ENCODE measurements at regions not wholly inside any gene's neighbourhood (a gene's known extent, or its start where the extent isn't known, plus 50 kb on each side); places are given as distances from the start of the nearest gene placed in this dataset.

DNA sequence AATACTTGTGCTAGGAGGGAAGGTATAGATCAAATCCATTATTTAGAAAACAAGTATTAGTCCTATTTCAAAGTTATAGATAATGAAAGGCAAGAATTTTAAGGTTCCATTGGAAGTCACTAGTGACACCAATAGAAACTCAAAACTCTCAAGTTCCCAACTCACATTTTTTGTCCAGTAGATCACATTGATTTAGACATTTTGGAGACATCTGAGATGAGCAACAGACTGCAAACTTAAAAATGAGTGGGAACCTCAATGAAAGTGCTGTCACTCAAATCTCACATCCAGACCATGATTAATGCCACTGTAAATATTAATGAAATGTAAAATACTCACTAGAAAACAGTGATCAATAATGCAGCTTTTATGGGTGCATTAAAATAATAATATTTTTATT lies 405.0 kb downstream of the ENC1 start:
- DNase-seq (ENCODE audit: insufficient read length), result no peak
- no peak for FAIRE-seq
- TF ChIP-seq POLR2AphosphoS5 (IDR thresholded peaks at IDR 0.05; ENCODE audit: low read depth, low read length) (no peak), TAF1 (IDR thresholded peaks at IDR 0.05; ENCODE audit: borderline replicate concordance, low read depth, low read length) (no peak), POLR2A (IDR thresholded peaks at IDR 0.05; ENCODE audit: low read depth, low read length) (no peak)

DNA sequence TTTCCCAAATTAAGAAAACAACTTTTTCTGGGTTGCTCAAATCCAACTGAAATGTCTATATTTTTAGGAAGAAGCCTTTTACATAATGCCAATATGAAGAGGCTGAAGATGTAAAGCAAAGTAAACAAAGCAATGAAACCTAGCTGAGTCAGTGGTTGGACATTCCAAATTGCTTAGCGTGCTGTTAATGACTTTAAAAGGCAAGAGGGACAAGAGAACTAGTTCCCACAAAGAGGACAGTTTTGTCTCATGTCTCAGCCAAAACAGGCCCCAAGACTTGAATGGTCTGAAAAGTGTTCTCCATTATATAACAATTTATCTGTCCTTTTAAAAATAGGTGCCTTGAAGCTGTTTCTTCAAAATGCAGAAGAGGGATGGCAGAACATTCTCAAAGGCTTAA lies 407.0 kb downstream of the ENC1 start:
- TF ChIP-seq POLR2AphosphoS5 (IDR thresholded peaks at IDR 0.05; ENCODE audit: low read depth, low read length) (no peak), POLR2A (IDR thresholded peaks at IDR 0.05; ENCODE audit: low read depth, low read length) (no peak), TAF1 (IDR thresholded peaks at IDR 0.05; ENCODE audit: borderline replicate concordance, low read depth, low read length) (no peak)
- DNase-seq (ENCODE audit: insufficient read length), result no peak
- FAIRE-seq, result no peak

DNA sequence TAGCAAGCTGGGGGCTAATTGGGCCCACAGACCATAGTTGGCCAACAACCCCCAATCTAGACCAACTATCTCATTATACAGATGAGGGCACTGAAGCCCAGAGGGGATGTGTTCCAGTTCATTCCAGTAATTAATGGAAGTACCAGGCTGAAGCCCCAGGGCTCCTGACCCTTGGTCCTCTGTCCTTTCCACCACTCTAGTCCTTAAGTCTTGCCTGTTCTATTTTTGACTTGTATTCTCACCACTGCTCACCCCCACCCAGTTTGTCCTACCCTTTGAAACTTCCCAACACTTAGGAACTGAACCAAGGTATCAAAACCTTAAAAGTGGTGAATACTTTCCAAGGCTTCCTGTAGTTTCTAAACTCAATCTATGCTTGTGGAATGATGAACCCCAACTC lies 407.4 kb downstream of the ENC1 start:
- DNase-seq (ENCODE audit: insufficient read length) (no peak), FAIRE-seq (no peak)
- TF ChIP-seq POLR2AphosphoS5 (IDR thresholded peaks at IDR 0.05; ENCODE audit: low read depth, low read length) (no peak), POLR2A (IDR thresholded peaks at IDR 0.05; ENCODE audit: low read depth, low read length) (no peak), TAF1 (IDR thresholded peaks at IDR 0.05; ENCODE audit: borderline replicate concordance, low read depth, low read length) (no peak)

DNA sequence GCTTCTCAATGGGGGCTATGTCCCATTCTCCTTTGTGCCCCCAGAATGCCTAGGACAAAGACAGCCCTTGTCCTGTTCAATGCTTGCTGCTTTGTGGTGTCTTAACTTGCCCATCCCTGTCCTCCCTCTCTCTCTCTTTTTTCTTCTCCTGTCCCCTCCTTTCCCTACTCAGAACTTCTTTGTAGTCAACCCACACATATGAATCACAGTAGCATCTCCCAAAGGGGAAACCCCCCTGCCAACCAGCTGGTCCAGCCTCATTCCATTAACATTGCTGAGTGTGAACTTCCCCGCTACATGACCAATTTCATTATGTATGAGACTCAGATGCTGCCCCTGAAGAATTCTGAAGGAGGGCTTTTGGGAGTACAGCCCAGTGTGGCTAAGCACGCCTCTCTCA lies 408.3 kb downstream of the ENC1 start:
- DNase-seq (ENCODE audit: insufficient read length) (no peak), FAIRE-seq (no peak)
- TF ChIP-seq TAF1 (IDR thresholded peaks at IDR 0.05; ENCODE audit: borderline replicate concordance, low read depth, low read length) (no peak), POLR2A (IDR thresholded peaks at IDR 0.05; ENCODE audit: low read depth, low read length) (no peak), POLR2AphosphoS5 (IDR thresholded peaks at IDR 0.05; ENCODE audit: low read depth, low read length) (no peak)

DNA sequence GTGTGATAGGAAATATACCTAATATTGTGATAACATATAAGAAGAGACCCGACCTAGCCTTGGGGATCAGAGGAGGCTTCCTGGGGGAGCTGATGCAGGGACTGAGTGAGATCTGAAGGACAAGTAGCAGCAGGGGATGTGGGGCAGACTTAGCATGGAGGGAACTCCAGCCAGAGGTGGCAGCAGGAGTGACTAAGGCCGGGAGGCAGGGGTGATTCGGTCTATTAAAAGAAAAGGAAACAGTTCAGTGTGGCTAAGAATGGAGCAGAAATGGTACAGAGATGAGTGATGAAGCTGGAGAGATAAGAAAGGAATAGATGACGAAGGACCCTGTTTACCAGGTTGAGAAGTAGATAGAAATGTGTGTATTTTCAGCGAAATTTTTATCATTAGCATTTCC lies 408.8 kb downstream of the ENC1 start:
- FAIRE-seq (peak; percentile 30), DNase-seq (ENCODE audit: insufficient read length) (no peak)
- TF ChIP-seq POLR2A (IDR thresholded peaks at IDR 0.05; ENCODE audit: low read depth, low read length) (no peak), POLR2AphosphoS5 (IDR thresholded peaks at IDR 0.05; ENCODE audit: low read depth, low read length) (no peak), TAF1 (IDR thresholded peaks at IDR 0.05; ENCODE audit: borderline replicate concordance, low read depth, low read length) (no peak)

DNA sequence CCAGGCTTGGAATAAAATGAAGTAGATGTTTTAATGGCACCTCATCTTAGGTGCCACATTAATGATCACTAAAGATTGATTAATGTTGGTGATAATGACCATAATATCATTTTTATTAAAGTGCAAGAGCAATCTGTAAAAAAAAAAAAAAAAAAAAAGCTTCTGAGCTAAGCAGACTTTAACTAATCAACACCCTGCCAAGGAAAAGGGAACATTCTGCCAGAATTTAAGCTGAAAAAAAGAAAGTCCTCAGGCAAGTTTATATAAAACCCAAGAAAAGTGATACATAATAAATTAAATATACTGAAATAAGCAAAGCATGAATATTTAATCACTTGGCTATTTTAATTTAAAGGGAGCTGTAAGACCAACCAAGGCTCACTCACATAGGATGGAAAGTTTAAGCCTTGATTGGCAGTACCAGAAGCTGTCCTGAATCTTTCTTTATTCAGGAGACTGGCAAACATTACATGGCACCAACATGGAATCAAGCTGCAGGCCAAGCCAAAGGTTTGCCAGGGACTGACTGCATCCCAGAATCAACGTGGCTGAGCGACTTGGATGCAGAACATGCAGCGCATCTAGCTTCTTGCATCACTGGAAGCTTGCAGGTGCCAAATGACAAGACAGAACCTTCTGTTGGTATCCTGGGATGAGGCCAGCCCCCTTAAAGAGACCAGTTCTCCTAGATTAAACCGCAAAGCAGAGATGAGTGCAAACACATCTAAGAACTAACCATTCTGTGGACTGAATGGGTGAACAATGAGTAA lies 413.6 kb downstream of the ENC1 start:
- TF ChIP-seq TAF1 (IDR thresholded peaks at IDR 0.05; ENCODE audit: borderline replicate concordance, low read depth, low read length) (no peak), POLR2A (IDR thresholded peaks at IDR 0.05; ENCODE audit: low read depth, low read length) (no peak), POLR2AphosphoS5 (IDR thresholded peaks at IDR 0.05; ENCODE audit: low read depth, low read length) (no peak)
- DNase-seq (ENCODE audit: insufficient read length) (no peak), FAIRE-seq (no peak)

DNA sequence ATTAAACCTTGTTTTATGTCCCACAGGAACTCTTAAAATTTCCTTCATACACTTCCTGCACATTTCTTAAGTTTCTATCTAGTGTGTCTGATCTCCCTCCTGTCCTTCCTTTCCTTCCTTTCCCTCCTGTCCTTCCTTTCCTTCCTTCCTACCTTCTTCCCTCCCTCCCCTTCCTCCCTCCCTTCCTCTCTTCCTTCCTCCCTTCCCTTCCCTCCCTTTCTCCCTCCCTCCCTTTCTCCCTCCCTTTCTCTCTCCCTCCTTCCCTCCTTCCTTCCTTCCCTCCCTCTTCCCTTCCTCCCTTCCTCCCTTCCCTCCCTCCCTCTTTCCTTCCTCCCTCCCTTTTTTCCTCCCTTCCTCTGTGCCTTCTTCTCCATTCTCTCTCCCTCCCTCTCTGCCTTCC lies 414.9 kb downstream of the ENC1 start:
- FAIRE-seq (no peak), DNase-seq (ENCODE audit: insufficient read length) (no peak)
- TF ChIP-seq POLR2AphosphoS5 (IDR thresholded peaks at IDR 0.05; ENCODE audit: low read depth, low read length), result no peak
- no peak for TF ChIP-seq TAF1 (IDR thresholded peaks at IDR 0.05; ENCODE audit: borderline replicate concordance, low read depth, low read length)
- no peak for TF ChIP-seq POLR2A (IDR thresholded peaks at IDR 0.05; ENCODE audit: low read depth, low read length)

DNA sequence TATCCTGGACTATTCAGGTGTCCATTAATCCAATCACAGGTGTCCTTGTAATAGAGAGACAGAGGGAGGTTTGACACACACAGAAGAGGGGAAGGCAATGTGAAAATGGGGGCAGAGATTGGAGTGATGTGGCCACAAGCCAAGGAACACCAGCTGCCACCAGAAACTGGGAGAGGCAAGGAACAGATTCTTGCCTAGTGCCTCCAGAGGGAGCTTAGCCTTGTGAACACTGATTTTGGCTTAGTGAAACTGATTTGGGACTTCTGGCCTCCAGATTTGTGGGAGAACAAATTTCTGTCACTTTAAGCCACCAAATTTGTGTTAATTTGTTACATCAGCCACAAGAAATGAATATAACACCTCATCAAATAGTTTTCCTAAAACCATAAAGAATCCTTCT lies 416.2 kb downstream of the ENC1 start:
- TF ChIP-seq POLR2A (IDR thresholded peaks at IDR 0.05; ENCODE audit: low read depth, low read length) (no peak), POLR2AphosphoS5 (IDR thresholded peaks at IDR 0.05; ENCODE audit: low read depth, low read length) (no peak), TAF1 (IDR thresholded peaks at IDR 0.05; ENCODE audit: borderline replicate concordance, low read depth, low read length) (no peak)
- DNase-seq (ENCODE audit: insufficient read length), result no peak
- FAIRE-seq, result no peak

DNA sequence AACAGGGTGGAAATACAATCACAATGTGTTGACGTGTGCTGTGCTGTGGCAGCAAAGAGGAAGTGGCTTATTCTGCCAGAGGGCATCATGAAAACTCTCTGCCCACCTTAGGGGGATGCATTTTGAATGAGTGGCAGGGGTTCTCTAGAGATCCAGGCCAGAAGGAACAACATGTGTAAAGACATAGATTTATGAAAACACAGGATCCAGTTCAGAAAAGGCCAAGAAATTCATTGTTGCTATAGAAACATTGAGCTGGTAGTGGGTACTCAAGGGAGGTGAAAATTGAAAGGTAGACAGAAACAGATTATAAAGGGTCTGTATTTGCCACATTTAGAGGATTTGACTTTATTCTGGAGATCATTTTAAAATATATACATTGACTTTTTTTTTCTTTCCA lies 417.7 kb downstream of the ENC1 start:
- DNase-seq (ENCODE audit: insufficient read length) (no peak), FAIRE-seq (no peak)
- TF ChIP-seq TAF1 (IDR thresholded peaks at IDR 0.05; ENCODE audit: borderline replicate concordance, low read depth, low read length) (no peak), POLR2AphosphoS5 (IDR thresholded peaks at IDR 0.05; ENCODE audit: low read depth, low read length) (no peak), POLR2A (IDR thresholded peaks at IDR 0.05; ENCODE audit: low read depth, low read length) (no peak)

DNA sequence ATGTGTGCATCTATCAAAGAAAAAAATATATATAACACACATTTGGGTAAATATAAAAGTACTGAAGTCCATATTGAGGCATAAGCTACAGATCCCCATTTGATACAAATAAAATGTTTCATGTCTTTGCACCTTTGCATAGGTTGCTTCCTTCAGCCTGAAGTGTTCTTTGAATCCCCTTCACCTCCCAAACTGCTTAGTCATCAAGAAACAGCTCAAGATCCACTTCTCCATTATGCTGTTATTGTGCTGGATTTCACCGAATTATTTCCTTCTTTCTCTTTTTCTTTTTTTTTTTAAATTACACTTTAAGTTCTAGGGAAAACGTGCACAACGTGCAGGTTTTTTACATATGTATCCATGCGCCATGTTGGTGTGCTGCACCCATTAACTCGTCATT lies 419.1 kb downstream of the ENC1 start:
- FAIRE-seq (no peak), DNase-seq (ENCODE audit: insufficient read length) (no peak)
- TF ChIP-seq TAF1 (IDR thresholded peaks at IDR 0.05; ENCODE audit: borderline replicate concordance, low read depth, low read length) (no peak), POLR2AphosphoS5 (IDR thresholded peaks at IDR 0.05; ENCODE audit: low read depth, low read length) (no peak)

DNA sequence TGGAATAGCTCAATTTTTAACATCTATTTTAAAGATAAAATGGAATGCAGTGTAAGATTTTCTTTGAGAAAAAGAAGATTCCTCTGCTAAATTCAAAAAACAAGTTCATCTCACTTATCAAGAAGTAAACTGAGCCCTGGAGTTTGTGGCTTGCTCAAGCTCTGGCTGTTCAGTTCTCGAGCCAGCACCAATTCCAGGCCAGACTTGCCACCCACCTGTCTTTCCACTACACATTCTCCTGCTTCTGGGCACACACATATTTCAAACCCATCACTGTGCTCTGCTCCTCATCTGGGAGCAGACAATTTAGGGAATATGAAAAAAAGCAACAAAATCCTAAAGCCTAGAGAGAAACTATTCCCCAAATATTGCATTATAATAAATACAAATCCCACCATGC lies 424.5 kb downstream of the ENC1 start:
- TF ChIP-seq POLR2A (IDR thresholded peaks at IDR 0.05; ENCODE audit: low read depth, low read length) (no peak), POLR2AphosphoS5 (IDR thresholded peaks at IDR 0.05; ENCODE audit: low read depth, low read length) (no peak), TAF1 (IDR thresholded peaks at IDR 0.05; ENCODE audit: borderline replicate concordance, low read depth, low read length) (no peak)
- FAIRE-seq (no peak), DNase-seq (ENCODE audit: insufficient read length) (no peak)

DNA sequence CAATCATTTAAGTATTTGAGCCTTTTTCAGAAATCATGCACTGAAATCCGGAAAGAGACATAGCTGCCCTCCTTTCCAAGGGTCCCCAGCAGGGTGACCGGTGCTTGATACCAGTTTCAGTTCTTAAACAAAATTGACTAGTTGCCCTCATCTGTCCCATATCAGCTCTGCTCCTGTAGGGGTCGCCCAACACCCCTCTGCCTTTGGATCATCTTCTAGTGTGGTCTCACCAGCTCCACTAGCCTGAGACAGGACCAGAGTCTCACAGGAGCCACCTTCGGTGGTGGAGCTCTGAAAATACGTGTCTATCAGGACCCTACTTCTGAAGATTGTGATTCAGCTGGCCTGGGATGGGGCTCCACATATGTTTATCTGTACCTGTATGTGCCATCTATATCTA lies 428.2 kb downstream of the ENC1 start:
- TF ChIP-seq POLR2A (IDR thresholded peaks at IDR 0.05; ENCODE audit: low read depth, low read length) (no peak), TAF1 (IDR thresholded peaks at IDR 0.05; ENCODE audit: borderline replicate concordance, low read depth, low read length) (no peak), POLR2AphosphoS5 (IDR thresholded peaks at IDR 0.05; ENCODE audit: low read depth, low read length) (no peak)
- no peak for FAIRE-seq
- DNase-seq (ENCODE audit: insufficient read length), result no peak
